Skin of body (tissue), 1 donor: ENCODE measurements at regions not wholly inside any gene's neighbourhood (a gene's known extent, or its start where the extent isn't known, plus 50 kb on each side); places are given as distances from the start of the nearest gene placed in this dataset.
"Not testable (repeated sequence)": the region's sequence is repeated elsewhere in the genome, so short reads cannot be mapped to it uniquely, and the experiment has no call there.

Experiments used
- DNase-seq: peaks from one replicate; lab custom pipeline; 2025; lab: John Stamatoyannopoulos, UW

GRCh38 chr6:11427091-11427722 lies 110.3 kb upstream of the TMEM170B start:
- DNase-seq: no peak

- no peak for DNase-seq
These were observed 111.0 kb upstream of the TMEM170B start for GRCh38 chr6:11426571-11426970.

GRCh38 chr6:11425876-11426275 lies 111.7 kb upstream of the TMEM170B start:
- no peak for DNase-seq

GRCh38 chr6:11425431-11425871 lies 112.1 kb upstream of the TMEM170B start:
- no peak for DNase-seq

GRCh38 chr6:11424395-11425034 lies 113.0 kb upstream of the TMEM170B start:
- no peak for DNase-seq

- no peak for DNase-seq
These were observed 113.9 kb upstream of the TMEM170B start for GRCh38 chr6:11423667-11424066.

GRCh38 chr6:11423072-11423471 lies 114.5 kb upstream of the TMEM170B start:
- no peak for DNase-seq

- DNase-seq: no peak
These were observed 117.6 kb upstream of the TMEM170B start for GRCh38 chr6:11419763-11420453.

- DNase-seq: no peak
These were observed 119.2 kb upstream of the TMEM170B start for GRCh38 chr6:11418290-11418905.

GRCh38 chr6:11416936-11417576 lies 120.5 kb upstream of the TMEM170B start:
- DNase-seq: no peak

- not testable (repeated sequence) for DNase-seq
These were observed 121.2 kb upstream of the TMEM170B start for GRCh38 chr6:11416099-11416935.

GRCh38 chr6:11415557-11415956 lies 122.0 kb upstream of the TMEM170B start:
- DNase-seq: no peak

GRCh38 chr6:11414176-11414963 lies 123.2 kb upstream of the TMEM170B start:
- DNase-seq: no peak

- DNase-seq: no peak
These were observed 123.8 kb upstream of the TMEM170B start for GRCh38 chr6:11413728-11414127.

- DNase-seq: no peak
These were observed 124.3 kb upstream of the TMEM170B start for GRCh38 chr6:11413117-11413687.

GRCh38 chr6:11412616-11413015 lies 124.9 kb upstream of the TMEM170B start:
- no peak for DNase-seq

GRCh38 chr6:11412011-11412424 lies 125.5 kb upstream of the TMEM170B start:
- no peak for DNase-seq

GRCh38 chr6:11411593-11411992 lies 126.0 kb upstream of the TMEM170B start:
- no peak for DNase-seq

- no peak for DNase-seq
These were observed 126.8 kb upstream of the TMEM170B start for GRCh38 chr6:11410539-11411307.
